Parathyroid adenoma (tissue), 2 donors: ENCODE measurements at regions not wholly inside any gene's neighbourhood (a gene's known extent, or its start where the extent isn't known, plus 50 kb on each side); places are given as distances from the start of the nearest gene placed in this dataset.

Experiments used
- H2AFZ ChIP-seq: fragments of 300-600 bp; sonication (generic); one replicate; pipeline ENCODE4 v1.7.0; 2017; ENCODE audit warnings: antibody characterized with exemption, mild to moderate bottlenecking
- H3K27ac ChIP-seq: fragments of 300-600 bp; sonication (generic); one replicate; pipeline ENCODE4 v1.7.0; 2017
- H3K27me3 ChIP-seq: fragments of 300-600 bp; sonication (generic); one replicate; pipeline ENCODE4 v1.7.0; 2017; ENCODE audit warnings: low read length; ENCODE audit not compliant: control insufficient read depth, insufficient read depth
- H3K36me3 ChIP-seq: fragments of 300-600 bp; sonication (generic); one replicate; pipeline ENCODE4 v1.7.0; 2017; ENCODE audit warnings: low read length; ENCODE audit not compliant: control insufficient read depth, insufficient read depth
- H3K4me1 ChIP-seq: fragments of 300-600 bp; sonication (generic); one replicate; pipeline ENCODE4 v1.7.0; 2017; ENCODE audit warnings: control low read depth
- H3K4me2 ChIP-seq: fragments of 300-600 bp; sonication (generic); one replicate; pipeline ENCODE4 v1.7.0; 2017; ENCODE audit warnings: low read length
- H3K4me3 ChIP-seq: fragments of 300-600 bp; sonication (generic); one replicate; pipeline ENCODE4 v1.7.0; 2017; ENCODE audit warnings: low read depth, low read length
- H3K79me2 ChIP-seq: fragments of 300-600 bp; sonication (generic); one replicate; pipeline ENCODE4 v1.7.0; 2017; ENCODE audit warnings: control low read depth
- H3K9ac ChIP-seq: fragments of 300-600 bp; sonication (generic); one replicate; pipeline ENCODE4 v1.7.0; 2017; ENCODE audit warnings: mild to moderate bottlenecking
- H3K9me3 ChIP-seq: fragments of 300-600 bp; sonication (generic); one replicate; pipeline ENCODE4 v1.7.0; 2017; ENCODE audit warnings: low read length; ENCODE audit not compliant: control insufficient read depth
- TF ChIP-seq, protein P1 (sequence below): fragments of 300-600 bp; sonication (generic); IDR thresholded peaks from one replicate; pipeline ENCODE4 v1.7.0; 2017; ENCODE audit warnings: antibody characterized with exemption, mild to moderate bottlenecking
- donor health status: primary hyperparathyroidism.

DNA sequence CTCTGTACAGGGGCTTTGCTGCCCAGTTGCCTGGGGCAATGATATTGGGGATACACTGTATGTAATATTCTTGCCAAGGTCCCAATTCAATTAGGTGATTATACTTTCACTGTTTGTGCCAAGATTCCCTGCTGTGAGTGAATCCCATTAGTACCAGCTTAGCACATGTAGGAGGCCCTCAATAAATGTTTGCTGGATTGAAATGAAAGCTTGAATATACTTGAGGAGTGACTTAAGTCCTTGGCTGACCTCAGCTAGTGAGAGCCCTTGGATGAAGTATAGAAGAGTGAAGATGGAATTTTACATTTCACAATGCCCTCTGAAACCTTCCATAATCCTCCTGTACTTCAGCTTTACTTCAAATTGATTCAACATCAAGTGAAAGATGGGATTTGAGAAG, 102.9 kb downstream of the GATA6 start:
- no peaks in the 10 kb centered on the region for H3K36me3 ChIP-seq
- no peak overlapping the region for H3K4me3 ChIP-seq
- no peak overlapping the region for H3K4me2 ChIP-seq
- H3K4me1 ChIP-seq = no peaks in the 10 kb centered on the region
- TF ChIP-seq, protein P1, sequence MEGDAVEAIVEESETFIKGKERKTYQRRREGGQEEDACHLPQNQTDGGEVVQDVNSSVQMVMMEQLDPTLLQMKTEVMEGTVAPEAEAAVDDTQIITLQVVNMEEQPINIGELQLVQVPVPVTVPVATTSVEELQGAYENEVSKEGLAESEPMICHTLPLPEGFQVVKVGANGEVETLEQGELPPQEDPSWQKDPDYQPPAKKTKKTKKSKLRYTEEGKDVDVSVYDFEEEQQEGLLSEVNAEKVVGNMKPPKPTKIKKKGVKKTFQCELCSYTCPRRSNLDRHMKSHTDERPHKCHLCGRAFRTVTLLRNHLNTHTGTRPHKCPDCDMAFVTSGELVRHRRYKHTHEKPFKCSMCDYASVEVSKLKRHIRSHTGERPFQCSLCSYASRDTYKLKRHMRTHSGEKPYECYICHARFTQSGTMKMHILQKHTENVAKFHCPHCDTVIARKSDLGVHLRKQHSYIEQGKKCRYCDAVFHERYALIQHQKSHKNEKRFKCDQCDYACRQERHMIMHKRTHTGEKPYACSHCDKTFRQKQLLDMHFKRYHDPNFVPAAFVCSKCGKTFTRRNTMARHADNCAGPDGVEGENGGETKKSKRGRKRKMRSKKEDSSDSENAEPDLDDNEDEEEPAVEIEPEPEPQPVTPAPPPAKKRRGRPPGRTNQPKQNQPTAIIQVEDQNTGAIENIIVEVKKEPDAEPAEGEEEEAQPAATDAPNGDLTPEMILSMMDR = no peak
- no peaks in the 10 kb centered on the region for H3K79me2 ChIP-seq
- no peak overlapping the region for H2AFZ ChIP-seq
- no peaks in the 10 kb centered on the region for H3K9me3 ChIP-seq
- H3K27ac ChIP-seq = no peak overlapping the region
- no peaks in the 10 kb centered on the region for H3K27me3 ChIP-seq
- H3K9ac ChIP-seq = no peak overlapping the region

GRCh38 chr18:22271030-22271429, 101.6 kb downstream of the GATA6 start:
- no peaks in the 10 kb centered on the region for H3K4me1 ChIP-seq
- TF ChIP-seq, protein P1 = no peak

DNA sequence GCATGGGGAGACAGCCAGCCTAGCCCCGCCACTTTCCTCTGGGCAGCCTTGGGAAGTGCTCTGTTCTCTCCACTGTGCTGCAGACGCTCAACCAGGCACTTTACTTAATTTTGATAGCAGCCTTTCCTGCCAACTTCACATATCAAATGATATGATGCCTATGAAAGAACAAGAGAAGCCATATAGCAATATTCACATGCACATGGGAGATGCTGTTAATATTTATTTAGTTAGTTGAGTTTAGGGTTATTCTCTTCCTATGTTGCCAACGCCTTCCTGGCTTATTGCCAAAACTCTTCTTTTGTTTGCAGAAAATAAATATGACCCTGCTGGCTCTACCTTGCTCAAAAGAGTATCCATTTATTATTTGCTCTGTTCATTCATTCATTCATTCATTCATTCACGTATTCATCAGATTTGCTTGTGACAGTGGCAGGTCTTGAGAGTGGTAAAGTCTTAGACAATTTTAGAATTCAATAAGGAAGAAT, 99.3 kb downstream of the GATA6 start:
- TF ChIP-seq, protein P1 = no peak
- Histone ChIP-seq H3K4me2 (no peak overlapping the region), H3K79me2 (no peaks in the 10 kb centered on the region), H3K4me3 (no peak overlapping the region), H3K27me3 (no peaks in the 10 kb centered on the region), H3K36me3 (no peaks in the 10 kb centered on the region), H3K27ac (no peak overlapping the region), H3K4me1 (no peaks in the 10 kb centered on the region), H3K9ac (no peak overlapping the region), H2AFZ (no peak overlapping the region), H3K9me3 (no peaks in the 10 kb centered on the region)

More at GRCh38 chr18:22271030-22271429, 101.6 kb downstream of the GATA6 start:
- Histone ChIP-seq H3K9me3 (no peaks in the 10 kb centered on the region), H3K27ac (no peak overlapping the region), H2AFZ (no peak overlapping the region), H3K36me3 (no peaks in the 10 kb centered on the region), H3K9ac (no peak overlapping the region), H3K79me2 (no peaks in the 10 kb centered on the region), H3K27me3 (no peaks in the 10 kb centered on the region), H3K4me3 (no peak overlapping the region), H3K4me2 (no peak overlapping the region)

- H3K27me3 ChIP-seq = no peaks in the 10 kb centered on the region
- no peaks in the 10 kb centered on the region for H3K4me1 ChIP-seq
- H3K9ac ChIP-seq = no peak overlapping the region
- H3K4me2 ChIP-seq = no peak overlapping the region
- no peak overlapping the region for H3K4me3 ChIP-seq
- H3K9me3 ChIP-seq = no peaks in the 10 kb centered on the region
- no peak overlapping the region for H2AFZ ChIP-seq
- H3K27ac ChIP-seq = no peak overlapping the region
- no peaks in the 10 kb centered on the region for H3K36me3 ChIP-seq
- TF ChIP-seq, protein P1 = no peak
- H3K79me2 ChIP-seq = no peaks in the 10 kb centered on the region
These were observed 98.3 kb downstream of the GATA6 start for GRCh38 chr18:22267697-22268096.

DNA sequence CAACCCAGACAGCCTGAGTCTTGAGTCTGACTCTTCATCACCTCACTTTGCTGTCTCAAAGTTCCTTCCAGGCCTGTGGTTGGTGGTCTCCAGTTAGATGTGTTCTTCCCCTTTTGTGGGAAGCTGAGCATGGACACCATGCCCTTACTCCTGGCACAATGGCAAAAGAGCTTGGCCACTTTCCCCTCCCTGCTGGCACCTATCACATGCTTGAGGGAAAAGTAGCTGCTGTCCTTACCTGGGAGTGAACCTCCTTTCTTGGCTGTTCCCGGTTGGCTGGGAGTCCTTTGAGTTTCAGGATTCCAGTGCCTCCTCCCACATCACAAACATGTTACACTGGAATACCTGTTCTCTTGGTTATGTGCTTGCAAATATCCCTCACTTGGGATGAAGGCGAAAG, 97.8 kb downstream of the GATA6 start:
- Histone ChIP-seq H3K36me3 (no peaks in the 10 kb centered on the region), H3K27me3 (no peaks in the 10 kb centered on the region), H3K4me3 (no peak overlapping the region), H3K9ac (no peak overlapping the region), H3K27ac (no peak overlapping the region), H3K9me3 (peaks cover 2% of the 10 kb centered on the region), H3K4me1 (no peaks in the 10 kb centered on the region), H2AFZ (no peak overlapping the region), H3K79me2 (no peaks in the 10 kb centered on the region), H3K4me2 (no peak overlapping the region)
- TF ChIP-seq, protein P1 = no peak
